ENCODE measurements at regions not wholly inside any gene's neighbourhood (a gene's known extent, or its start where the extent isn't known, plus 50 kb on each side); places are given as distances from the start of the nearest gene placed in this dataset.

DNA sequence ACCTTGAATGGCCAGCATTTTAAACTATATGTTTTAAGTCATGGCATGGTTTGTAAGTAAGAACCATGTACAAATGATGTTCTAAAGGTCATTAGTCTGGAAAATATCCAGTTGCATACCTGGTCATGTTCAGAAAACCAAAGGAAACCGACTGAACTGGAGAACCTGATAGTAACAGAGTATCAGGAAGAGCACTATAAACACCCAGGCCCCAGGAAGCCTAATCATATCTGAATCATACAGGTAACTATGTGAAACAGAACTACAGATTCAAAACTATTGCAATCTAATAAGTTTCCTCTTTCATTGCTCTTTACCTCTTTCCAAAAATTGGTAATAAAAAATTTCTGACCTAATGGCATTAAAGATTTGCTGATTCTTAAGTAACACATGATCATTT is 500.3 kb downstream of the ARHGEF28 start:
- H3K36me3 ChIP-seq: no peaks in the 10 kb centered on the region
- H3K4me1 ChIP-seq: peaks cover 0 to 25% (median 12%) of the 10 kb centered on the region in 12 donors
- no peak overlapping the region for H3K27ac ChIP-seq
- no peaks in the 10 kb centered on the region for H3K27me3 ChIP-seq
- no peak for DNase-seq
- no peaks in the 10 kb centered on the region for H3K9me3 ChIP-seq
- H3K4me3 ChIP-seq: no peak overlapping the region
- intact Hi-C loops (cut with DNase I): loop anchor here in 1 of 10 donors (10.0 kb wide), 1 partner anchor 519 kb away; the partner anchor contains the start of gene ENC1
- 55 to 91% (median 69%) methylated on average over 1 of the region's 1 CpG for WGBS, 4 donors
- no peak for ATAC-seq
- TF ChIP-seq, protein P1, sequence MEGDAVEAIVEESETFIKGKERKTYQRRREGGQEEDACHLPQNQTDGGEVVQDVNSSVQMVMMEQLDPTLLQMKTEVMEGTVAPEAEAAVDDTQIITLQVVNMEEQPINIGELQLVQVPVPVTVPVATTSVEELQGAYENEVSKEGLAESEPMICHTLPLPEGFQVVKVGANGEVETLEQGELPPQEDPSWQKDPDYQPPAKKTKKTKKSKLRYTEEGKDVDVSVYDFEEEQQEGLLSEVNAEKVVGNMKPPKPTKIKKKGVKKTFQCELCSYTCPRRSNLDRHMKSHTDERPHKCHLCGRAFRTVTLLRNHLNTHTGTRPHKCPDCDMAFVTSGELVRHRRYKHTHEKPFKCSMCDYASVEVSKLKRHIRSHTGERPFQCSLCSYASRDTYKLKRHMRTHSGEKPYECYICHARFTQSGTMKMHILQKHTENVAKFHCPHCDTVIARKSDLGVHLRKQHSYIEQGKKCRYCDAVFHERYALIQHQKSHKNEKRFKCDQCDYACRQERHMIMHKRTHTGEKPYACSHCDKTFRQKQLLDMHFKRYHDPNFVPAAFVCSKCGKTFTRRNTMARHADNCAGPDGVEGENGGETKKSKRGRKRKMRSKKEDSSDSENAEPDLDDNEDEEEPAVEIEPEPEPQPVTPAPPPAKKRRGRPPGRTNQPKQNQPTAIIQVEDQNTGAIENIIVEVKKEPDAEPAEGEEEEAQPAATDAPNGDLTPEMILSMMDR (IDR thresholded peaks at IDR 0.05): no peak
- TF ChIP-seq POLR2A (IDR thresholded peaks at IDR 0.05): no peak

DNA sequence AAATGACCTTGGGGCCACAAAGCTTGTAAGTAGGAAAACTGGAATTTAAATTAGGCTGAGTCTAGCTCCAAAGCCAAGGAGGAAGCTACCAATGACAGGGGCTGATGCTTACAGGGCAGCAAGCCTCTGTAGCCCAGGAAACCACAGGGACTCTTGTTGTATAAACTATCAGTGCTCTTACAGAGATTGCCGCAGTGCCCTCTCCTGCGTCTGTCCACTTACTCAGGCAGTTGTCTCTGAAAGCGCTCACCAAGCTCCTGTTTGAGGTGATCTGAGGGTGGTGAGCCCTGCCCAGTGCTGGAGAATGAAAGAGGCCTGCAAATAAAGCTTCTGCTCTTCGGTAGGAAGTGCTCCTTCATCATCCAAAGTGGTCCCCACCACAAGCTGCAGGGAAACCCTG is 498.8 kb downstream of the ARHGEF28 start:
- Histone ChIP-seq H3K9me3 (no peaks in the 10 kb centered on the region), H3K4me1 (peaks cover 0 to 25% (median 12%) of the 10 kb centered on the region in 12 donors), H3K27ac (no peak overlapping the region), H3K27me3 (no peaks in the 10 kb centered on the region), H3K36me3 (no peaks in the 10 kb centered on the region), H3K4me3 (no peak overlapping the region)
- TF ChIP-seq, protein P1 (IDR thresholded peaks at IDR 0.05): no peak
- no peak for TF ChIP-seq POLR2A (IDR thresholded peaks at IDR 0.05)
- intact Hi-C loops (cut with DNase I): loop anchor here in 2 of 10 donors (1.0 to 10.0 kb wide), 2 partner anchors 45 to 520 kb away; partner anchors contain the start of gene ENC1 (in 1 of the 2)
- DNase-seq (no peak), ATAC-seq (no peak)
- WGBS, 4 donors: 82 to 96% (median 89%) methylated on average over 4 of the region's 4 CpGs

DNA sequence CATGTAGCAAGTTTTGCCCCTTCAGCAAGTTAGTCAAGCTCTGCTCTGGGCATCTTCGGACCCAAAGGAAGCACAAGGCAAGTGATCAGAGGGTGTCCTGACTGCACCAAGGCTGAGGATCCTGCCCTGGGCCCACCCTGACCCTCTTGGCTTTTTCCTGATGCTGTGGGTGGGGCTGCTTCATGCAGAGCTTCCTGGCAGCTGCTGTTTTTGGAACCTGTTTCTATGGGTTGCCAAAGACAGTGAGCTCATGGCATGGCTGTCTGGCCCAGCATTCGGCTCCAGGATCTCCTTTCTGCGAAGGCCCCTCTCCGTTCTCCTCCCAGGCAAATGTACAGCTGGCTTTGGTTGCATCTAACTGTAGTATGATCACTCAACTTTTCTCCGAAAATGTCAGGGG is 497.9 kb downstream of the ARHGEF28 start:
- Histone ChIP-seq H3K4me1 (peaks cover 0 to 25% (median 12%) of the 10 kb centered on the region in 12 donors), H3K9me3 (no peaks in the 10 kb centered on the region), H3K36me3 (no peaks in the 10 kb centered on the region), H3K4me3 (no peak overlapping the region), H3K27me3 (no peaks in the 10 kb centered on the region), H3K27ac (no peak overlapping the region)
- peak in 3 of 4 donors; percentile 33 to 61 (median 54) for ATAC-seq
- TF ChIP-seq, protein P1 (IDR thresholded peaks at IDR 0.05): no peak
- TF ChIP-seq POLR2A (IDR thresholded peaks at IDR 0.05): no peak
- WGBS, 4 donors: 51 to 76% (median 72%) methylated on average over 5 of the region's 5 CpGs
- intact Hi-C loops (cut with DNase I): loop anchor here in 1 of 10 donors (10.0 kb wide), 1 partner anchor 521 kb away; the partner anchor contains the start of gene ENC1
- no peak for DNase-seq

DNA sequence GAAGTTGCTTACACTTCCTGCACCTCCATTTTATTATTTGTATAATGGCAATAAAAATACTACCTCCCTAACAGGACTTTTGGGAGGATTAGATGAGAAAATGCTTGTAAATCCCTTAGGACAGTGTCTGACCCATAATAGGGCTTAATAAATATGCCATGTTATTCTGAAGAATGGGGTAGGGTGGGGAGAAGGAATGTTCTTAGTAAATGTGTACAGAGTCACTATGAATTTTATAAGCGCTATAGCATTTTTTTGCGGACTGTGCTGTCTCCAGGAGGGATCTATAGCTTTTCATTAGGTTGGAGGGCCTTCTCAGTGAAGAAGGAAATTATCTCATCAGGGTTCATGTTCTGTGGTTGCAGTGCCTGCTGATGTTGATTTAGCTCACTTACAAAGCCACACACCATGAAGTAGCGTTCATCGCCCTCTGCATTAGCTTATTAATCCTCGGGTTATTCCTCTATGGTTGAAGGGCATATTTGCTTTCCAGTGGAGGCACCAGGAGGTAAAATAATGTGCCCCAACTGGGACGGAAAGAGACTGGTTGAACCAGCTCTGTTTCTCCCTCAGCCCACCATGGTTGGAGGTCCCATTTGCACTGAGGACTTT is 497.1 kb downstream of the ARHGEF28 start:
- no peak for TF ChIP-seq POLR2A (IDR thresholded peaks at IDR 0.05)
- TF ChIP-seq, protein P1 (IDR thresholded peaks at IDR 0.05): no peak
- no peak overlapping the region for H3K27ac ChIP-seq

More for the DNA sequence above, 497.1 kb downstream of the ARHGEF28 start:
- Histone ChIP-seq H3K4me1 (peaks cover 0 to 19% (median 7%) of the 10 kb centered on the region in 12 donors), H3K4me3 (no peak overlapping the region), H3K9me3 (peaks cover 0 to 7% (median 0%) of the 10 kb centered on the region in 12 donors), H3K36me3 (no peaks in the 10 kb centered on the region), H3K27me3 (no peaks in the 10 kb centered on the region)
- intact Hi-C loops (cut with DNase I): loop anchor here in 1 of 10 donors (10.0 kb wide), 1 partner anchor 522 kb away; the partner anchor contains the start of gene ENC1
- ATAC-seq (no peak), DNase-seq (no peak)
- WGBS, 4 donors: 83 to 89% (median 86%) methylated on average over 6 of the region's 6 CpGs
